Mucosa of stomach (tissue), 1 donor: ENCODE measurements at regions not wholly inside any gene's neighbourhood (a gene's known extent, or its start where the extent isn't known, plus 50 kb on each side); places are given as distances from the start of the nearest gene placed in this dataset.

ENCODE experiments used
- H3K27me3 ChIP-seq: one replicate; pipeline ENCODE4 v1.7.0; 2013; ENCODE audit warnings: mild to moderate bottlenecking, low read length; ENCODE audit not compliant: control insufficient read depth, insufficient read depth
- H3K36me3 ChIP-seq: one replicate; pipeline ENCODE4 v1.7.0; 2013; ENCODE audit warnings: low read length; ENCODE audit not compliant: control insufficient read depth, insufficient read depth
- H3K4me1 ChIP-seq: one replicate; pipeline ENCODE4 v1.7.0; 2013; ENCODE audit warnings: mild to moderate bottlenecking, low read length; ENCODE audit not compliant: control insufficient read depth, insufficient read depth
- H3K4me3 ChIP-seq: one replicate; pipeline ENCODE4 v1.7.0; 2013; ENCODE audit warnings: low read length
- H3K9ac ChIP-seq: one replicate; pipeline ENCODE4 v1.7.0; 2013; ENCODE audit warnings: mild to moderate bottlenecking, low read length, moderate library complexity
- H3K9me3 ChIP-seq: one replicate; pipeline ENCODE4 v1.7.0; 2013; ENCODE audit warnings: mild to moderate bottlenecking, low read length, moderate library complexity; ENCODE audit not compliant: control insufficient read depth
- donor health status: Pancreatic carcinoma.

GRCh38 chr2:120401275-120402066 lies 55.5 kb downstream of the INHBB start:
- no peaks in the 10 kb centered on the region for H3K36me3 ChIP-seq
- no peak overlapping the region for H3K4me3 ChIP-seq
- H3K27me3 ChIP-seq = peaks cover 6% of the 10 kb centered on the region
- no peaks in the 10 kb centered on the region for H3K9me3 ChIP-seq
- H3K9ac ChIP-seq = no peak overlapping the region
- no peaks in the 10 kb centered on the region for H3K4me1 ChIP-seq

GRCh38 chr2:120402067-120402433 lies 56.1 kb downstream of the INHBB start:
- Histone ChIP-seq H3K4me3 (no peak overlapping the region), H3K36me3 (no peaks in the 10 kb centered on the region), H3K9ac (no peak overlapping the region), H3K27me3 (peaks cover 6% of the 10 kb centered on the region), H3K9me3 (no peaks in the 10 kb centered on the region), H3K4me1 (no peaks in the 10 kb centered on the region)

DNA sequence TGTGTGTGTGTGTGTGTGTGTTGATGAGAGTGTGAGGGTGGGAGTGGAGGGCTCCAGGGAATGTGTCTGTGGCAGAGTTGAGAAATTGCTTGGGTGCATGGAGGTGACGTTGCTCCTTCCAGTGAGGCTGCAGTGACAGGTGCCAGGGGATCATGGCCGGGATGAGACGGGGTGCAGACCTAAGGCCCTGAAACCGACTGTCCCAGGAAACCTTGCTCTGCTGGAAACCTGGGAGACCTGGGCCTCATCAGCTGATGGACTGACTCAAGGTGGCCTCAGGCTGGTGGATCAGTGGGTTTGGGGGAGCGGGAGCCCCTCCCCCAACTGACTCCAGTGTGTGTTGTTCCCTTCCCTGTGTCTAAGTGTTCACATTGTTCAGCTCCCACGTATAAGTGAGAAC lies 56.6 kb downstream of the INHBB start:
- peaks cover 6% of the 10 kb centered on the region for H3K27me3 ChIP-seq
- H3K36me3 ChIP-seq = no peaks in the 10 kb centered on the region
- no peak overlapping the region for H3K4me3 ChIP-seq

DNA sequence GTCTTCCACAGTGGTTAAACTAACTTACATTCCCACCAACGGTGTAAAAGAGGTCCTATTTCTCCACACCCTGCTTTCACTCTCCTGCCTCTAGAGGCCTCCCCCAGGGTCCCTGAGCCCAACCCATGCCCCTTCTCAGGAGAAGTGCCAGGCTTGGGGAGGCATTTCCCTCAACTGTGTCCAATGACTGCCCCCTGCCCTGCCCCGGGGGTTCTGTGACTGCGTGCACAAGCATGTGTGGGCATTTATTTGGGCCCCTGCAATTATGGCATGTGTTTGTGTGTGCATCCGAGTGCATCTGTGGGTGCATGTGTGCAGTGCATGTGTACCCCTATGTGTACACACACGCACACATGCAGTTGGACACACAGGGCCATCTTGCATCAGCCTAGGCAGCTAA lies 57.3 kb downstream of the INHBB start:
- H3K9ac ChIP-seq = no peak overlapping the region
- no peaks in the 10 kb centered on the region for H3K9me3 ChIP-seq
- peaks cover 6% of the 10 kb centered on the region for H3K27me3 ChIP-seq
- H3K4me1 ChIP-seq = no peaks in the 10 kb centered on the region
- no peaks in the 10 kb centered on the region for H3K36me3 ChIP-seq
- no peak overlapping the region for H3K4me3 ChIP-seq

More for the DNA sequence above, 56.6 kb downstream of the INHBB start:
- H3K9me3 ChIP-seq = no peaks in the 10 kb centered on the region
- no peak overlapping the region for H3K9ac ChIP-seq
- H3K4me1 ChIP-seq = no peaks in the 10 kb centered on the region

DNA sequence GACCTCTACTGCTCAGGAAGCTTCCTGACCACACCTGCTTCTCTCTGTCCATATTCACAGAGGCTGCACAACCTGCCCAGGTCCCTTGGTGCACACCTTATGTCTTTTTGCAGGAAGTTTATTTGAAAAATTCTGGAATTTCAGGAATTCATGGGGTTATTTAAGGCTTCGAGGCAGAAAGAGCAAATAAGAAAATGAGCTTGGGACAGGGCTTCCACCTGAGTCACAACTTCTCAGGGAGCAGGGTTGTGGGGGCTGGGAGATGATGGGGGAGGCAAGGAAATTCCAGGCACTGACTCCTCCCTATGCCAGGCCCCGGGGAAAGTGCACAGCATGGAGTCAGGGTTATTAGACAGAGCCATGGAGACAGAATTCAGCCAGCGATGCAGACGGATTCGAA lies 57.7 kb downstream of the INHBB start:
- Histone ChIP-seq H3K36me3 (no peaks in the 10 kb centered on the region), H3K4me3 (no peak overlapping the region), H3K4me1 (no peaks in the 10 kb centered on the region), H3K9me3 (no peaks in the 10 kb centered on the region), H3K9ac (no peak overlapping the region), H3K27me3 (peaks cover 6% of the 10 kb centered on the region)

- H3K4me3 ChIP-seq = no peak overlapping the region
- no peaks in the 10 kb centered on the region for H3K36me3 ChIP-seq
These were observed 58.3 kb downstream of the INHBB start for GRCh38 chr2:120404274-120404673.

GRCh38 chr2:120404941-120405758 lies 59.2 kb downstream of the INHBB start:
- Histone ChIP-seq H3K4me3 (no peak overlapping the region), H3K4me1 (no peaks in the 10 kb centered on the region), H3K36me3 (no peaks in the 10 kb centered on the region), H3K9me3 (no peaks in the 10 kb centered on the region), H3K27me3 (peaks cover 5% of the 10 kb centered on the region), H3K9ac (no peak overlapping the region)

More at GRCh38 chr2:120404274-120404673, 58.3 kb downstream of the INHBB start:
- Histone ChIP-seq H3K4me1 (no peaks in the 10 kb centered on the region), H3K27me3 (peaks cover 6% of the 10 kb centered on the region), H3K9ac (no peak overlapping the region), H3K9me3 (no peaks in the 10 kb centered on the region)

DNA sequence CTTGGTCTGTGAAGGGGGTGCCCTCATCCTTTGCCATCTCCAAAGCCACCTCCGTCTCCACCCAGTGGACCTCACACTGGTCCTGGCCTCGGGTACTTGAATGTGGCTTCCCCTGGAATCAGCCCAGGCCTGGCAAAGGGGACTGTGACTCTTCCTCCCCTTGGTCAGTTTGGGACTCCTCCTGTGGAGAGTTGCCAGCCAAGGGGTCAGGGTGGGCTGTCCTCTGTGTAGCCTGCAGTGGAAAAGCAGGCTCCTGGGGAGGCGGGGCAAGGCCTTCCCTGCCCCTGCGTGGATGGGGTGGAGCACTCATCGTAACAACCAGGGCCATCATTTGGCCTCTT lies 59.8 kb downstream of the INHBB start:
- Histone ChIP-seq H3K36me3 (no peaks in the 10 kb centered on the region), H3K9me3 (no peaks in the 10 kb centered on the region)

DNA sequence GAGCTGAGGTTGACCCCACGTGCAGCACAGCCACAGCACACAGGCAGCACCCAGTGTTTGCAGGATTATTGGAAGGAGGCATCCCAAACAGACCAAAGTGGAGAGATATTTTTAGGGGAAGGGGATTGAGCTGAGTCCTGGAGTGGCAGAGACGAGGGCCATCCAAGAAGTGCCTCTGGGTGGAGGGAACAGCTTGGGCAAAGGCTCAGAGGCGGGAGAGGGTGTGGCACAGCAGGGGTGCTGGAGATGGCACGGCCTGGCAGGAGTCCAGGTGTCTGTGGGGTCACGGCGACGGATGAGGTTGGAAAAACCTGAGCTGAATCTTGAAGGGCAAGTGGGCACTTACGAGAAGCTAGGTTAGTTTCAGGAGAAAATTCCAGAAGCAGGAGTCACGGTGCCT lies 60.6 kb downstream of the INHBB start:
- Histone ChIP-seq H3K4me1 (no peaks in the 10 kb centered on the region), H3K36me3 (no peaks in the 10 kb centered on the region), H3K9ac (no peak overlapping the region)

More for the DNA sequence above, 59.8 kb downstream of the INHBB start:
- Histone ChIP-seq H3K27me3 (no peaks in the 10 kb centered on the region), H3K4me1 (no peaks in the 10 kb centered on the region), H3K9ac (no peak overlapping the region), H3K4me3 (no peak overlapping the region)

GRCh38 chr2:120410487-120410886 lies 64.6 kb downstream of the INHBB start:
- Histone ChIP-seq H3K27me3 (no peaks in the 10 kb centered on the region), H3K4me3 (no peak overlapping the region), H3K9ac (no peak overlapping the region), H3K36me3 (no peaks in the 10 kb centered on the region), H3K9me3 (no peaks in the 10 kb centered on the region), H3K4me1 (no peaks in the 10 kb centered on the region)

More for the DNA sequence above, 60.6 kb downstream of the INHBB start:
- no peaks in the 10 kb centered on the region for H3K27me3 ChIP-seq
- no peak overlapping the region for H3K4me3 ChIP-seq
- H3K9me3 ChIP-seq = no peaks in the 10 kb centered on the region

- no peak overlapping the region for H3K4me3 ChIP-seq
- H3K9me3 ChIP-seq = no peaks in the 10 kb centered on the region
- no peak overlapping the region for H3K9ac ChIP-seq
- H3K4me1 ChIP-seq = peaks cover 6% of the 10 kb centered on the region
- H3K27me3 ChIP-seq = no peaks in the 10 kb centered on the region
- no peaks in the 10 kb centered on the region for H3K36me3 ChIP-seq
These were observed 69.1 kb downstream of the INHBB start for GRCh38 chr2:120415060-120415459.

- Histone ChIP-seq H3K36me3 (no peaks in the 10 kb centered on the region), H3K27me3 (no peaks in the 10 kb centered on the region), H3K9ac (no peak overlapping the region), H3K9me3 (no peaks in the 10 kb centered on the region), H3K4me3 (no peak overlapping the region), H3K4me1 (peaks cover 6% of the 10 kb centered on the region)
These were observed 70.0 kb downstream of the INHBB start for GRCh38 chr2:120415728-120416509.
